ENCODE measurements at regions not wholly inside any gene's neighbourhood (a gene's known extent, or its start where the extent isn't known, plus 50 kb on each side); places are given as distances from the start of the nearest gene placed in this dataset.

- no peak overlapping the region for H3K4me2 ChIP-seq (ENCODE audit: low read length, poor library complexity, severe bottlenecking)
- no peaks in the 10 kb centered on the region for H3K36me3 ChIP-seq (ENCODE audit: control insufficient read depth in 1 of 2, insufficient read depth in 2 of 2, low read depth in 1 of 2, low read length in 2 of 2)
- no peak overlapping the region for H3K18ac ChIP-seq (ENCODE audit: low read depth in 1 of 2, low read length in 2 of 2)
- no peak overlapping the region for H4K91ac ChIP-seq (ENCODE audit: low read length)
- H3K14ac ChIP-seq (ENCODE audit: low read length in 2 of 2): no peak overlapping the region
- H2BK5ac ChIP-seq (ENCODE audit: low read depth, low read length, poor library complexity, severe bottlenecking): no peak overlapping the region
- no peak overlapping the region for H2BK120ac ChIP-seq (ENCODE audit: low read depth, low read length)
- H3K79me1 ChIP-seq (replicated peaks; ENCODE audit: low read length, poor library complexity, severe bottlenecking): no peaks in the 10 kb centered on the region
- peaks cover 1% of the 10 kb centered on the region for H3K4me1 ChIP-seq (ENCODE audit: control insufficient read depth, insufficient read depth, low read depth, low read length)
- no peak overlapping the region for H2AK5ac ChIP-seq (ENCODE audit: low read length, severe bottlenecking)
- no peak overlapping the region for H4K8ac ChIP-seq (ENCODE audit: low read length)
- H3K9ac ChIP-seq (ENCODE audit: low read length): no peak overlapping the region
- no peak for DNase-seq
- H2BK15ac ChIP-seq (ENCODE audit: low read depth, poor library complexity, severe bottlenecking): no peak overlapping the region
- no peaks in the 10 kb centered on the region for H3K27me3 ChIP-seq (ENCODE audit: control insufficient read depth in 1 of 2, insufficient read depth in 1 of 2, low read length in 2 of 2)
- no peak overlapping the region for H3K4me3 ChIP-seq (ENCODE audit: insufficient read depth in 1 of 2, low read depth in 1 of 2, low read length in 2 of 2)
- WGBS: no CpG with 5 or more reads among the region's 1 CpG
- H3K4ac ChIP-seq (ENCODE audit: low read depth in 1 of 2, low read length in 2 of 2): no peak overlapping the region
- H3K27ac ChIP-seq (ENCODE audit: low read length, poor library complexity, severe bottlenecking): no peak overlapping the region
- peaks cover 3% of the 10 kb centered on the region for H3K9me3 ChIP-seq (ENCODE audit: control insufficient read depth, low read length)
- no peak overlapping the region for H3K23ac ChIP-seq (ENCODE audit: low read length in 2 of 2)
- H2BK12ac ChIP-seq (ENCODE audit: low read length in 2 of 2): no peak overlapping the region
- H2AFZ ChIP-seq (ENCODE audit: low read depth, low read length): no peak overlapping the region
Measured at GRCh38 chr3:8164145-8164544, 337.5 kb upstream of the LMCD1 start.

- no peak overlapping the region for H2BK12ac ChIP-seq (ENCODE audit: low read length in 2 of 2)
- no peak overlapping the region for H3K4ac ChIP-seq (ENCODE audit: low read depth in 1 of 2, low read length in 2 of 2)
- no peak overlapping the region for H2AFZ ChIP-seq (ENCODE audit: low read depth, low read length)
- no peak overlapping the region for H4K8ac ChIP-seq (ENCODE audit: low read length)
- no peak overlapping the region for H3K27ac ChIP-seq (ENCODE audit: low read length, poor library complexity, severe bottlenecking)
- H3K4me2 ChIP-seq (ENCODE audit: low read length, poor library complexity, severe bottlenecking): no peak overlapping the region
- no CpG with 5 or more reads among the region's 2 CpGs for WGBS
- H2BK5ac ChIP-seq (ENCODE audit: low read depth, low read length, poor library complexity, severe bottlenecking): no peak overlapping the region
- no peak for DNase-seq
- no peak overlapping the region for H3K4me3 ChIP-seq (ENCODE audit: insufficient read depth in 1 of 2, low read depth in 1 of 2, low read length in 2 of 2)
- no peak overlapping the region for H4K91ac ChIP-seq (ENCODE audit: low read length)
- H3K23ac ChIP-seq (ENCODE audit: low read length in 2 of 2): no peak overlapping the region
- peaks cover 1% of the 10 kb centered on the region for H3K4me1 ChIP-seq (ENCODE audit: control insufficient read depth, insufficient read depth, low read depth, low read length)
- no peak overlapping the region for H3K14ac ChIP-seq (ENCODE audit: low read length in 2 of 2)
- no peak overlapping the region for H3K9ac ChIP-seq (ENCODE audit: low read length)
- H2BK120ac ChIP-seq (ENCODE audit: low read depth, low read length): no peak overlapping the region
- no peaks in the 10 kb centered on the region for H3K27me3 ChIP-seq (ENCODE audit: control insufficient read depth in 1 of 2, insufficient read depth in 1 of 2, low read length in 2 of 2)
- H2BK15ac ChIP-seq (ENCODE audit: low read depth, poor library complexity, severe bottlenecking): no peak overlapping the region
- H3K79me1 ChIP-seq (replicated peaks; ENCODE audit: low read length, poor library complexity, severe bottlenecking): no peaks in the 10 kb centered on the region
- H3K18ac ChIP-seq (ENCODE audit: low read depth in 1 of 2, low read length in 2 of 2): no peak overlapping the region
- H3K9me3 ChIP-seq (ENCODE audit: control insufficient read depth, low read length): peaks cover 3% of the 10 kb centered on the region
- no peaks in the 10 kb centered on the region for H3K36me3 ChIP-seq (ENCODE audit: control insufficient read depth in 1 of 2, insufficient read depth in 2 of 2, low read depth in 1 of 2, low read length in 2 of 2)
- H2AK5ac ChIP-seq (ENCODE audit: low read length, severe bottlenecking): no peak overlapping the region
Measured at GRCh38 chr3:8166014-8166413, 335.6 kb upstream of the LMCD1 start.

- Histone ChIP-seq H3K18ac (ENCODE audit: low read depth in 1 of 2, low read length in 2 of 2) (no peak overlapping the region), H2AFZ (ENCODE audit: low read depth, low read length) (no peak overlapping the region), H3K27me3 (ENCODE audit: control insufficient read depth in 1 of 2, insufficient read depth in 1 of 2, low read length in 2 of 2) (no peaks in the 10 kb centered on the region), H4K91ac (ENCODE audit: low read length) (no peak overlapping the region), H3K14ac (ENCODE audit: low read length in 2 of 2) (no peak overlapping the region), H3K4me3 (ENCODE audit: insufficient read depth in 1 of 2, low read depth in 1 of 2, low read length in 2 of 2) (no peak overlapping the region), H2BK15ac (ENCODE audit: low read depth, poor library complexity, severe bottlenecking) (no peak overlapping the region), H3K4me1 (ENCODE audit: control insufficient read depth, insufficient read depth, low read depth, low read length) (peaks cover under 1% of the 10 kb centered on the region), H3K36me3 (ENCODE audit: control insufficient read depth in 1 of 2, insufficient read depth in 2 of 2, low read depth in 1 of 2, low read length in 2 of 2) (no peaks in the 10 kb centered on the region), H2BK12ac (ENCODE audit: low read length in 2 of 2) (no peak overlapping the region), H2BK5ac (ENCODE audit: low read depth, low read length, poor library complexity, severe bottlenecking) (no peak overlapping the region), H3K23ac (ENCODE audit: low read length in 2 of 2) (no peak overlapping the region), H3K79me1 (replicated peaks; ENCODE audit: low read length, poor library complexity, severe bottlenecking) (no peaks in the 10 kb centered on the region), H2AK5ac (ENCODE audit: low read length, severe bottlenecking) (no peak overlapping the region), H3K4me2 (ENCODE audit: low read length, poor library complexity, severe bottlenecking) (no peak overlapping the region), H3K9me3 (ENCODE audit: control insufficient read depth, low read length) (no peaks in the 10 kb centered on the region), H3K27ac (ENCODE audit: low read length, poor library complexity, severe bottlenecking) (no peak overlapping the region), H4K8ac (ENCODE audit: low read length) (no peak overlapping the region), H3K9ac (ENCODE audit: low read length) (no peak overlapping the region), H2BK120ac (ENCODE audit: low read depth, low read length) (no peak overlapping the region), H3K4ac (ENCODE audit: low read depth in 1 of 2, low read length in 2 of 2) (no peak overlapping the region)
- no peak for DNase-seq
- 75% methylated on average over 2 of the region's 5 CpGs for WGBS
Measured at GRCh38 chr3:8170971-8171508, 330.6 kb upstream of the LMCD1 start.

- H3K27me3 ChIP-seq (ENCODE audit: control insufficient read depth in 1 of 2, insufficient read depth in 1 of 2, low read length in 2 of 2): no peaks in the 10 kb centered on the region
- no peak overlapping the region for H3K4ac ChIP-seq (ENCODE audit: low read depth in 1 of 2, low read length in 2 of 2)
- no peak overlapping the region for H2AK5ac ChIP-seq (ENCODE audit: low read length, severe bottlenecking)
- H2AFZ ChIP-seq (ENCODE audit: low read depth, low read length): no peak overlapping the region
- no peak overlapping the region for H3K18ac ChIP-seq (ENCODE audit: low read depth in 1 of 2, low read length in 2 of 2)
- no peak overlapping the region for H2BK12ac ChIP-seq (ENCODE audit: low read length in 2 of 2)
- no peak overlapping the region for H2BK120ac ChIP-seq (ENCODE audit: low read depth, low read length)
- H3K14ac ChIP-seq (ENCODE audit: low read length in 2 of 2): no peak overlapping the region
- H3K79me1 ChIP-seq (replicated peaks; ENCODE audit: low read length, poor library complexity, severe bottlenecking): no peaks in the 10 kb centered on the region
- WGBS: 67% methylated on average over 1 of the region's 2 CpGs
- DNase-seq: no peak
- no peaks in the 10 kb centered on the region for H3K4me1 ChIP-seq (ENCODE audit: control insufficient read depth, insufficient read depth, low read depth, low read length)
- no peak overlapping the region for H3K4me2 ChIP-seq (ENCODE audit: low read length, poor library complexity, severe bottlenecking)
- H3K23ac ChIP-seq (ENCODE audit: low read length in 2 of 2): no peak overlapping the region
- no peaks in the 10 kb centered on the region for H3K36me3 ChIP-seq (ENCODE audit: control insufficient read depth in 1 of 2, insufficient read depth in 2 of 2, low read depth in 1 of 2, low read length in 2 of 2)
- H4K91ac ChIP-seq (ENCODE audit: low read length): no peak overlapping the region
- no peak overlapping the region for H3K27ac ChIP-seq (ENCODE audit: low read length, poor library complexity, severe bottlenecking)
- no peak overlapping the region for H3K9ac ChIP-seq (ENCODE audit: low read length)
- H4K8ac ChIP-seq (ENCODE audit: low read length): no peak overlapping the region
- H2BK5ac ChIP-seq (ENCODE audit: low read depth, low read length, poor library complexity, severe bottlenecking): no peak overlapping the region
- H3K9me3 ChIP-seq (ENCODE audit: control insufficient read depth, low read length): no peaks in the 10 kb centered on the region
- H2BK15ac ChIP-seq (ENCODE audit: low read depth, poor library complexity, severe bottlenecking): no peak overlapping the region
- H3K4me3 ChIP-seq (ENCODE audit: insufficient read depth in 1 of 2, low read depth in 1 of 2, low read length in 2 of 2): no peak overlapping the region
Measured at GRCh38 chr3:8173892-8174291, 327.7 kb upstream of the LMCD1 start.

Data from mesenchymal stem cell (in vitro differentiated cells and primary cell).